ENCODE measurements at regions not wholly inside any gene's neighbourhood (a gene's known extent, or its start where the extent isn't known, plus 50 kb on each side); places are given as distances from the start of the nearest gene placed in this dataset.

GRCh38 chr6:170176898-170177771 lies 113.7 kb downstream of the DLL1 start:
- no peak for DNase-seq

GRCh38 chr6:170176136-170176897 lies 114.6 kb downstream of the DLL1 start:
- no peak for DNase-seq

DNA sequence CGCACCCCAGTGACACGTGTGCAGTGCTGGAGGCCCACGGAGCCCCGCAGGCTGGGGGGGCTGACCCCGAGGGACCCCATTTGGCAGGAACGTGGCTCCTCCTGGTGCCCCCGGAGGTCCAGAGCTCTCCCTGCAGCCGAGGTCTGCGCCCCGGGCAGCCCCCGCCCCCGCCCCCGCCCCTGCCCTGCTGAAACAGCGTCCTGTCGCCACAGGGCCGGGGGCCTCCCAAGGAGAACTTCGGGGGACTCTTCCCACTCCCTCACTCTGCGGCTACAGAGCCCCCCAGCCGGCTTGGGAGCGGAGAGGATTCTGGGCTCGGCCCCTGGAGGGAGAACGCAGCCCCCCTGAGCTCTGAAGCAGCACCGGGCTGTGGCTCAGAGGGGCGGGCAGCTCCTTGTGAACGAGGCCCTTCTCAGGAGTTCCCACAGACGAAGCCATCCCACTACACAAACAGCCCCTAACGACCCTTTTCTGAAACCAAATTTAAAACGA lies 115.2 kb downstream of the DLL1 start:
- no peak for DNase-seq

DNA sequence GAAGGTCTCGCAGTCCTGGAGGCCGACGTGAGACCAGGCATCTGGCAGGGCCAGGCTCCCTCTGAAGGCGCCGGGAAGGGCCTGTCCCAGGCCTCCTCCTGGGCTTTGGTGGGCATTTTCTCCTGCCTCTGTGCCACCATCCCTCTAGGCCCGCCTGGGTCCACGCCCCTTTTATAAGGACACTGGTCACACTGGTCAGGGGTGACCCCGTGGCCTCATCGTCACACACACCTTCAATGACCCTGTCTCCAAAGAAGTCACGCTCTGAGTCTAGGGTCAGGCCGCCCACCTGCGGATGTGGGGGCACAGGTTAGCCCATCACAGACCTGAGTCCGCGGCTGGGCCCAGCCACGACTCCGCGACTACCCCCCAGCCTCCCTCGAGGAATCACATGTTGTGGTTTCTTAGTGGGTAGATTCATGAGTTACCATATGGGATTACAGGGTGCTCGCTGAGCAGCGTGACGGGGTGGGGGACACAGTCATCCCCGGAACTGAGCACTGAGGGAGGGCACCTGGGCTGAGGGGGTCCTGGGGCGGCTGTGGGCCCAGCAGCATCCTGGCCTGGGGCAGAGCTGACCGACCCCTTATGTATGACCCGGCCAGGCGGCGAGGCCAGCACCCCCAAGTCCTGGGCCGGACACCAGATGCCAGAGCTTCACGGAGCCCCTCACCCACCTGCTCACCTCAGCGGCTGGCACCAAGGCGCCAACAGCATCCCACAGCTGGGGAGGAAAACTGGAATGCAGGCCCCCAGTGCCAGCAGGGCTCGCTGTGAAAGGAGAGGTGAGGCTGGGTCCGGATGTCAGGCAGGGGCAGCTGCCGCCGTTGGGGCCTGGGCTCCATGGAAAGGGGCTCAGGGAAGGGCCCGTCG lies 115.9 kb downstream of the DLL1 start:
- DNase-seq = no peak

DNA sequence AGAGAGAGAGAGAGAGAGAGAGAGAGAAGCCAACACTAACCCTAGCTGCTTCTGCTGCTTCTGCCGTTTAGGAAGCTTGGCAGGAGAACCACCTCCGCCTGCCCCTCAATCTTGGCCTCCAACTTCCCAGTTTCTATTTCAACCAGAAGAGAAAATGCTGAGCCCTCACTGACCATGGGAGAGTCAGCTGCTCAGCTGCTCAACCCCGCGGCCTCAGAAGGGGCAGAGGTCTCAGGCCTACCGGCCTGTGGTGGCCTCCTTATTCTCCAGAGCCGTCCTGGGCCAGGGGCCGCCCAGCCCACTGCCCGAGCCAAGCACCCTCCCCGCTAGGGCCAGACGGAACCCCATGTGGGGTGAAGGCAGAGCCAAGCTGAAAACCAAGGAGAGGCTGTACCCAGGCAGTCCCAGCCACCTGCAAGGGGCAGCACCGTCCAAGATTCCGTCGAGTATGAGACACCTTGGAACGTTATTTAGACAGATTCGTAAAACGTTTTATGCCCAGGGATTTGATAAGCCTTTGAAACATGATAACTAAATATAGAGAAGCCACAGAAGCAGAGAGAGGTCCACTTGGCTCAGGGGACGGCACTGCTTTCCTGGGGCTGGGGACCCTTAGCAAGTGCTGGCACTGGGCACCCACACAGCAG lies 116.6 kb downstream of the DLL1 start:
- DNase-seq = no peak

DNA sequence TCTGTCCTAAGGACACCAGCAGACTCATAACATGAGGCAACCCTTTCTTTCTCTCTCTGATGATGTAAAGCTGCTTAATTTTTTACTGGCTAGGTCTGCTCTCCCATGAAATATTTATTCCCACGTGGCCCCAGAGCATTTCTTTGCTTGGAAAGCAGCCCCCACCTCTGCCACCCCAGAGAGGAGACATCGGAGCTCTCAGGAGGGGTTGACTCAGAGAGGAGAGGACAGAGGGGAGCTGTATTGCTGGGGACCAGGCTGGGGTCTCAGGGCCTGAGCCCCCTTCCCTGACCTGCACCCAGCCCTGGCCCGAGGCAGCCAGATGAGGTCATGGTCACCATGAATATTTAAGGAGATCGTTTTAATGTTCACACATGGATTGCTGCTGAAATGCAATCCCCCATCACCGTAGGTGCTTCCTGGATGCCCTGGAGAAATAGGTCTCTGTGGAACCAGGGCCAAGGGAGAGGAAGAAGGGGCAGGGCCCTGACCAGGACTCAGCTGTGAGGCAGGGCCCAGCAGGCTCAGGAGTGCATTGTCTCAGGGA lies 117.5 kb downstream of the DLL1 start:
- DNase-seq = no peak

- no peak for DNase-seq
Observed at GRCh38 chr6:170172825-170173256, 118.0 kb downstream of the DLL1 start.

- DNase-seq = no peak
Observed at GRCh38 chr6:170172392-170172791, 118.5 kb downstream of the DLL1 start.

- no peak for DNase-seq
Observed at GRCh38 chr6:170167657-170168159, 123.2 kb downstream of the DLL1 start.

GRCh38 chr6:170166511-170167122 lies 124.3 kb downstream of the DLL1 start:
- DNase-seq = no peak

GRCh38 chr6:170165471-170166117 lies 125.3 kb downstream of the DLL1 start:
- no peak for DNase-seq

DNA sequence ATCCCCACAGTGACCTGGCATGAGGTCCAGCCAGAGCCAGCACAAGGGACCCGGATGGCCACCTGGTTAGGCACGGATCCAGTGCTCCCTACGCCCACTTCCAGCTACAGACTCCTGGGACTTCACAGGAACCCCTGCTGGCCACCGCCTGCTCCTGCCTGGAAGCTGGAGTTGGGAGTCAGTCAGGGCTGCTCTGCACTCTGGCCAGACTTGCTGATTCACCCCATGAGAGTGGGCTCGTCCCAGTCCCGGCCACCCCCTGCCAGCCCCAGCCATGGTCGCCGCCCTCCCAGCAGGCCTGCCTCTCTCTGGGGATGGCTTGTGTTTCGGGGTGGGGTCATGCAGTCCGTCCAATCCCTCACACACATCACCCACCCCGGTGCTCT lies 125.8 kb downstream of the DLL1 start:
- no peak for DNase-seq

DNA sequence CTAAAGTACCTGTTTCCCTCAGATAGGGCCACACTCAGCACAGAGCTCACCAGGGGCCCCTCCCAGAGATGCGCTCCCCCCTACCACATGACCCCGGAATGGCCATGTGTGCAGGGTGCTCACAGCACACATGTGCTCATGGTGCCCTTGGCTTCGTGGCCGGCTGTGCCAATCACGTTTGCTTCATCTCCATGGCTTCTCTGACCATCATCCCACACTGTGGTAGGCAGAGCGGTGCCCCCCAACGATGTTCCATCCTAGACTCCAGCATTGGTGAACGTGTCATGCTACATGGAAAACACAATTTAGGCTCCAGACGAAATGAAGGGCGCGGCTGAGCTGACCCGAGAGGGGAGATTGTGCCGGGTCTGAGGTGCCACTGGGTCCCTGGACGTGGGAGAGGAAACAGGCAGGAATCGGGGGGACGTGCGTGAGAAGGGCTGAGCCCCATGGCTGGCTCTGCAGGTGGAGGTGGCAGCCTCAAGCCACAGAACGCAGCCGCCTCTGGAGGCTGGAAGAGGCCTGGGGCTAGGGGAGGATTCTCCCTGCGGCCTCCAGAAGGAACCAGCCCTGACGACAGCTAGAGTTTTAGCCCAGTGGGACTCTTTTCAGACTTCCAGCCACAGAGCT lies 126.5 kb downstream of the DLL1 start:
- DNase-seq = no peak

GRCh38 chr6:170163405-170164170 lies 127.3 kb downstream of the DLL1 start:
- DNase-seq = no peak

DNA sequence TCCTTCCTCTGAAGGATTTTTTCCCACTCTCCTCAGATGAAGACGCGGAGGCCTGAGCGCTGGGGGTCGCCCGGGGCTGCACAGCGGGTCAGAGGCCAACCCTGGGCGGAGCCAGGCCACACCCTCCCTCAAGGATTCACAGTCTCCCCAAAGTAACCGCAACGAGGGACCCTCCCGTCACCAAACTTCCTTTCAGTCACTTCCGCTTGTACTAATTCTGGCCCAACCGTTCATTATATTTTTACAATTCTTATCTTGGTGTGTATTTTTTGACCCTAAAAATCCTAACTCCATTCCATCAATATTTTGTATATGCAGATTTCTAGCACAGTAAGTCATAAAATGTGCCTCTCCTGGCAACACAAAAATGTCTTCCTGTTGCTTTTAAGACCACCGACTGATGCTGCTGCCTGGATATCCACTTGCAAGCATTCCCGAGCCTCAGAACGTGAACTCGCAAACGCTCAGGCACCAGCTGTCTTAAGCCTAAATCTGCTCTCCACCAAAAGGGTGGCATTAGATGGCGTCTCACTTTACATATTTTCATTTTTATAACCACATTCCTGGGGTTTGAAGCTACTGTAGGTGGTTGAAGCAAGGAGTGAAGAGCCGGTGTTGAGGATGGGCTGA lies 128.0 kb downstream of the DLL1 start:
- no peak for DNase-seq

GRCh38 chr6:170162011-170162774 lies 128.7 kb downstream of the DLL1 start:
- DNase-seq = no peak

GRCh38 chr6:170160628-170161611 lies 130.0 kb downstream of the DLL1 start:
- no peak for DNase-seq
